GM12891 (cell line): ENCODE measurements at regions not wholly inside any gene's neighbourhood (a gene's known extent, or its start where the extent isn't known, plus 50 kb on each side); places are given as distances from the start of the nearest gene placed in this dataset.
"Not testable (repeated sequence)": the region's sequence is repeated elsewhere in the genome, so short reads cannot be mapped to it uniquely, and the experiment has no call there.

Experiments used
- DNase-seq: peaks from one replicate; pipeline ENCODE4 v3.0.0; 2011; ENCODE audit warnings: low spot score; ENCODE audit not compliant: insufficient read length
- FAIRE-seq: peaks from 2 replicates; lab custom pipeline; 2011; peaks lifted over from hg19 to GRCh38; lab: Jason Lieb, UNC
- PAX5 ChIP-seq: IDR thresholded peaks from 2 replicates; pipeline ENCODE4 v1.6.1; 2011; ENCODE audit warnings: low read length, moderate library complexity, mild to moderate bottlenecking; ENCODE audit not compliant: insufficient read depth, severe bottlenecking
- POLR2A ChIP-seq: IDR thresholded peaks from 2 replicates; pipeline ENCODE4 v1.6.1; 2011; ENCODE audit warnings: low read depth, low read length, control low read depth
- POLR2AphosphoS5 ChIP-seq: IDR thresholded peaks from 2 replicates; pipeline ENCODE4 v1.6.1; 2011; ENCODE audit warnings: low read depth, low read length, control low read depth
- POU2F2 ChIP-seq: IDR thresholded peaks from 2 replicates; pipeline ENCODE4 v1.6.1; 2011; ENCODE audit warnings: low read depth, mild to moderate bottlenecking, control low read depth, low read length, moderate library complexity
- SPI1 ChIP-seq: IDR thresholded peaks from 2 replicates; pipeline ENCODE4 v1.6.1; 2011; ENCODE audit warnings: low read depth, low read length, control low read depth
- TAF1 ChIP-seq: IDR thresholded peaks from 2 replicates; pipeline ENCODE4 v1.6.1; 2011; ENCODE audit warnings: low read depth, low read length, control low read depth

GRCh38 chr13:97753942-97754670, 199.4 kb upstream of the IPO5 start:
- TF ChIP-seq POLR2AphosphoS5 (no peak), PAX5 (no peak)
- DNase-seq (no peak), FAIRE-seq (no peak)

- DNase-seq: no peak
- FAIRE-seq: no peak
- TF ChIP-seq SPI1: no peak
- no peak for TF ChIP-seq POU2F2
- TF ChIP-seq POLR2AphosphoS5: no peak
- TF ChIP-seq PAX5: no peak
- no peak for TF ChIP-seq POLR2A
- TF ChIP-seq TAF1: no peak
Observed at GRCh38 chr13:97757807-97758206, 195.7 kb upstream of the IPO5 start.

DNA sequence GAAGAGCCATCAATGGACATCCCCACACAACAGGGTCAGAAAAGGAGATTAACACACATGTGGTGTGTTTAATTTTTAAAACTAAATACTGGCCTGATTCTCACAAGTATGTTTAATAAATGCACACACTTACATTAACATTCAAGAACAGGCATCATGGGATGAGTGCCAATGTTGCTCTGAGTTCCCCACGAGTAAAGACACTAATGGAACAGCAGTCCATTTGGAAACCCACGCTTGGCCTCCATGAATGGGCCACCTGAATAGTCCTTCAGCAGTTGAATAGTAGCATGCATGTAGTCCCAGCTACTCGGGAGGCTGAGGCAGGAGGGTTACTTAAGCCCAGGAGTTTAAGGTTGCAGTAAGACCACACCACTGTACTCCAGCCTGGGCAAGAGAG, 195.2 kb upstream of the IPO5 start:
- TF ChIP-seq SPI1 (no peak), PAX5 (no peak), POLR2A (no peak), TAF1 (no peak), POLR2AphosphoS5 (no peak), POU2F2 (no peak)
- DNase-seq: no peak
- no peak for FAIRE-seq

GRCh38 chr13:97761796-97762540, 191.5 kb upstream of the IPO5 start:
- DNase-seq (no peak), FAIRE-seq (no peak)
- TF ChIP-seq POLR2AphosphoS5 (no peak), POU2F2 (no peak), TAF1 (no peak), POLR2A (no peak), PAX5 (no peak), SPI1 (no peak)

DNA sequence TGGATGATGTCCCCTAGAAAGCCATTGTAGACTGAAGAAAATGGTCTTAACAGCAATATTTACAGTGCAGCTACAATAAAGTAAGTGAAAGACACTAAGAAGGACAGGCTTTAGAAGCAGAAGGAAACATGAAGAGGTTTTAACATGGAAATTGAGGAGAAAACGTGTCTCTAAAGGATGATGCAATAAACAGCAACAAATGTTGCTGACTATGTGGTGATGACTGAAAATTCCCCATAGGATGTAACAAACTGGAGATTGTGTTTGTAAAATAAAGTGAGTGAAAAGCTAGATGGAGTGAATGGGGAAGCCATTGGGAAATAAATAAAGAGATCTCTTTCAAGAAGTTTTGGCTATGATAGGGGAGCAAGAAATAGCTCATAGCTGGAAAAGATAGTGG, 186.7 kb upstream of the IPO5 start:
- DNase-seq: no peak
- TF ChIP-seq PAX5 (no peak), POLR2AphosphoS5 (no peak), SPI1 (no peak), POU2F2 (no peak), POLR2A (no peak), TAF1 (no peak)
- no peak for FAIRE-seq

DNA sequence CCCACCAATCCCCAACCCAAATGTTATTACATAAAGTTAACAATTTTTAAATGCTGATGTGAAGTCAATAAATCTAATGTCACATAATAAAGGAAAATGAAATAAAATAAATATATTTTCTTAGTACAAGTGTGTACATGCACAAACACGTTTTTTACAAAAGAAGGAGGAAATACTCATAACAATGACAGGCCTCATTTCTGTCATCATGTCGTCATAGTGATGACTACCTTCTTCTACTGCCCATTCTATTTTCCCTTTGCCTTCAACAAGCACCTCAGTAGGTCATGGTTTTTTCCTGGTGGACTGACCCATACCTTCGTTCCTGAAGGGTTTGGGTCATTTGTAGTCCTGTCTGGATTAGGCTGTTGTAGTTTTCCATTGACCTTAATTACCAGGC, 185.3 kb upstream of the IPO5 start:
- FAIRE-seq (no peak), DNase-seq (no peak)
- TF ChIP-seq PAX5 (no peak), TAF1 (no peak), POU2F2 (no peak), SPI1 (no peak), POLR2AphosphoS5 (no peak), POLR2A (no peak)

- FAIRE-seq, DNase-seq: not testable (repeated sequence)
Observed at GRCh38 chr13:97770231-97770630, 183.2 kb upstream of the IPO5 start.

- not testable (repeated sequence) for FAIRE-seq, DNase-seq
Observed at GRCh38 chr13:97772466-97772865, 181.0 kb upstream of the IPO5 start.

- not testable (repeated sequence) for FAIRE-seq, DNase-seq
Observed at GRCh38 chr13:97774391-97775100, 178.9 kb upstream of the IPO5 start.

GRCh38 chr13:97780486-97780885, 173.0 kb upstream of the IPO5 start:
- TF ChIP-seq POLR2A: no peak
- TF ChIP-seq POU2F2: no peak
- no peak for TF ChIP-seq TAF1
- TF ChIP-seq POLR2AphosphoS5: no peak
- no peak for TF ChIP-seq SPI1
- TF ChIP-seq PAX5: no peak
- DNase-seq: no peak
- no peak for FAIRE-seq
